ENCODE measurements at regions not wholly inside any gene's neighbourhood (a gene's known extent, or its start where the extent isn't known, plus 50 kb on each side); places are given as distances from the start of the nearest gene placed in this dataset.

DNA sequence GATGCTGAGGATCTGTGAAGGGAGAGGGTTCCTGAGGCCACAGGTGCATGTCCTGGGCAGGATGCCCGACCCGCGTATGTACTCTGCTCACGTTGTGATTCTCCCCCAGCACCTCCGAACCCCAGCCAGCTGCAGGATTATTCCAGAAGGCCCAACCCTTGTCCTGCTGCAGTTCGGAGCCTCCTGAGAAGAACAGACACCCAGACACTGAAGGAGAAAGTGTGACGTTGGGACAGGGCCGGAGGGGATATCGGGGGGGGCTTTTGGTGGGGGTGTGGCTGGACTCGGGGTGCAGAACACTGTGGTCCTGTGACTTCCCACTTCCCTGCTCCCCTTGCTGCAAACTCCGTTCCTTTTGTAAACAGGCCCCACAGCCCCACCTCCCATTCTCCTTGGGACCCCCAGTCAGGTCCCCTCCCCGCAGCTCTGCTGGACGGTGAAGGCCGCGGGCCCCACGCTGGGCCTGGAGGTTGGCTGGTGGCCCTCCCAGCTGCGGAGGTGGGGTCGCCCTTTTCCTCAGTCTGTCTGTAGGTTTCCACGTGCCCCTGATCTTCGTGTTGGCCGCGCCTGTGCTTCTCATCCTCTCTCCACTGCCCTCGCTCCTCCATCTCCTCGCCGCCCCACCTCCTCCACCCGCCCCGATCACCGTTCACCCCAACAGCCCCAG lies 83.0 kb upstream of the ADRA2C start:
- TF ChIP-seq, protein P1, sequence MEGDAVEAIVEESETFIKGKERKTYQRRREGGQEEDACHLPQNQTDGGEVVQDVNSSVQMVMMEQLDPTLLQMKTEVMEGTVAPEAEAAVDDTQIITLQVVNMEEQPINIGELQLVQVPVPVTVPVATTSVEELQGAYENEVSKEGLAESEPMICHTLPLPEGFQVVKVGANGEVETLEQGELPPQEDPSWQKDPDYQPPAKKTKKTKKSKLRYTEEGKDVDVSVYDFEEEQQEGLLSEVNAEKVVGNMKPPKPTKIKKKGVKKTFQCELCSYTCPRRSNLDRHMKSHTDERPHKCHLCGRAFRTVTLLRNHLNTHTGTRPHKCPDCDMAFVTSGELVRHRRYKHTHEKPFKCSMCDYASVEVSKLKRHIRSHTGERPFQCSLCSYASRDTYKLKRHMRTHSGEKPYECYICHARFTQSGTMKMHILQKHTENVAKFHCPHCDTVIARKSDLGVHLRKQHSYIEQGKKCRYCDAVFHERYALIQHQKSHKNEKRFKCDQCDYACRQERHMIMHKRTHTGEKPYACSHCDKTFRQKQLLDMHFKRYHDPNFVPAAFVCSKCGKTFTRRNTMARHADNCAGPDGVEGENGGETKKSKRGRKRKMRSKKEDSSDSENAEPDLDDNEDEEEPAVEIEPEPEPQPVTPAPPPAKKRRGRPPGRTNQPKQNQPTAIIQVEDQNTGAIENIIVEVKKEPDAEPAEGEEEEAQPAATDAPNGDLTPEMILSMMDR (conservative IDR thresholded peaks at IDR 0.05; ENCODE audit: low read length): no peak
- DNase-seq (ENCODE audit: low read depth): no peak
- H3K4me3 ChIP-seq (ENCODE audit: low read length): no peak overlapping the region

DNA sequence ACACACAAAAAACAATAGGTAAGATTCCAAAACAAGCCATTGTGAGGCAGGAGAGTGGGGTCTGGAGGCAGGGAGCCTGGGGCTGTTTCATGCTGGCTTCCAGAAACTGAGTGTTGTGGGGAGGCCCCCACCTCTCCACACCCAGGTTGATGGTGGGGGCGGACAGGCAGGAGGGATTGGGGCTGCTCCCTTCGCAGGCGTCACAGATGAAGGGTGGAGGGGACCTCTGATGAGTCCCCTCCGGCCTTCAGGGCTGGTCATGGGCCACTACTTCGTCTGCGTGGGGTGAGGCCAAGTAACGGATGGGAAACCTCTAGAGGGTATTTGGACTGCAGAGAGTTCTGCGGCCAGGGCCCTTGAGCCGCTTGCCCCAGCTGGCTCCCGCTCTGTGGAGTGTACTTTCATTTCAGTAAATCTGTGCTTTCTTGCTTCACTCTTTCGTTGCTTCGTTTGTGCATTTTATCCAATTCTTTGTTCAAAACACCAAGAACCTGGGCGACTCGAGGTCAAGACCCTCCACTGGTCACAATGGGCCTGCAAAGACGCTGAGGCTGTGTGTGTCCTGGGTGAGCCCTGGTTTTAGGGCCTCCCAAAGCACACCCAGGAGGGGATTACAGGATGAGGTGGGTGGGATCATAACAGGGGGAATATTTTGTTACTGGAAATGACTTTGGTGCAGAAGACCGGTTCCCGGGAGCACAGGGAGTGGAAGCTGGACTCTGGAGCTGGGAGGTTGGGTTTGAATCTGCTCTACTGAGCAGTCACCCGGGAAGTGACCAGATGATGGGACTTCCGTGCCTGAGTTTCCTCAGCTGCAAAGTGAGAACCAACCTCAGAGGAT lies 83.7 kb upstream of the ADRA2C start:
- DNase-seq (ENCODE audit: low read depth): no peak
- H3K4me3 ChIP-seq (ENCODE audit: low read length): no peak overlapping the region
- TF ChIP-seq, protein P1 (conservative IDR thresholded peaks at IDR 0.05; ENCODE audit: low read length): no peak

DNA sequence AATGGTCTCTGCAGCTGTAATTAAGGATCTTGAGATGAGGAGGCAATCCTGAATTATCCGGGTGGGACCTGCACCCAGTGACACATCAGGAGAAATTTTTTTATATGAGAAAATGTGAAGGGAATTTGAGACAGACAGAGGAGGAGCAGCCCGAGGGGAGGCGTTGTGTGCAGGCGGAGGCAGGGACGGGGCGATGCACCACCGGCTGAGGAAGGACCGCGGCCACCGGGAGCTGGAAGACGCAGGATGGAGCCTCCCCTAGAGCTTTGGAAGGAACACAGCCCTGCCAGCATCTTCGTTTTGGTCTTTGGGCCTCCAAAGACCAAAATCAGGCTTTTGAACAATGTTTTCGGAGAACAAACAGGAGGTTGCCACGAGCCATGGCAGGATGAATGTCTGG lies 85.0 kb upstream of the ADRA2C start:
- TF ChIP-seq, protein P1 (conservative IDR thresholded peaks at IDR 0.05; ENCODE audit: low read length): no peak
- no peak for DNase-seq (ENCODE audit: low read depth)
- no peak overlapping the region for H3K4me3 ChIP-seq (ENCODE audit: low read length)

DNA sequence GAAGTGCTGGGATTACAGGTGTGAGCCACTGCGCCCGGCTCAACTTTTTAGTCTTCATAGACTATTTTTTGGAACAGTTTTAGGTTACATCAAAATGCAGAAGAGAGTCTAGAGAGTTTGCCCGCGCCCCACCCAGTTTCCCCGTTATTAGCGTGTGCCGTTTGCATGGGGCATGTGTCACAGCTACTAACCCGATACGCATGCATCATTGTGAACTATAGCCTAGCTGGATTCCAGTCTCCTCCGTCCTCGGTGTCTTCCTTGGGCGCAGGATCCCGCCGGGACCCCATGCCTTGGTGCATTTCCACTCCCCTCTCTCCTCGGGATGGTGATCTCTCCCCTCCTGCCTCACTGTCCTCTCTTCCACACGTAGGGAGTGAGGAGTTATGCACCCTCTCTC lies 85.5 kb upstream of the ADRA2C start:
- TF ChIP-seq, protein P1 (conservative IDR thresholded peaks at IDR 0.05; ENCODE audit: low read length): no peak
- no peak overlapping the region for H3K4me3 ChIP-seq (ENCODE audit: low read length)
- DNase-seq (ENCODE audit: low read depth): no peak

DNA sequence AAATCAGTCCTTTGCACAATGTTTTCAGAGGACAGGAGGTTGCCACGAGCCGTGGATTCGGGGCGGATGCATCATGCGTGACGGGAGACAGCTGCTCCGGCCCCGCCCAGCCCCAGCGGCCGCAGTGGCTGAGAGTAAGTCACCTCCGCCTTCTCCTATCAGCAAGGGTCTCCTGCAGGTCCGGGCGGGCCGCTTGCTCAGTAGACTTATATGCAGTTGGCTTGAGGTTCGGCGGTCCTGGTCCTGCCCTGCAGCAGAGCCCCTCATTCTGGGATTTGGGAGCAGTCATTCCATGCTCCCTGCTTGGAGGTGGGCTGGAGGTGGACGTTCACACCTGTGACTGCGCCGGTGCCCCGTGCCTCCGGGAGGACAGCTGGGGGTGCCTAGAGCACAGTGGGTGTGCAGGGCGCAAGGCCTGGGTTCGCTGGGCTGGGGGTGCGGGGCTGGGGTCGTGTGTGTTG lies 86.3 kb upstream of the ADRA2C start:
- DNase-seq (ENCODE audit: low read depth): no peak
- H3K4me3 ChIP-seq (ENCODE audit: low read length): no peak overlapping the region
- TF ChIP-seq, protein P1 (conservative IDR thresholded peaks at IDR 0.05; ENCODE audit: low read length): no peak

DNA sequence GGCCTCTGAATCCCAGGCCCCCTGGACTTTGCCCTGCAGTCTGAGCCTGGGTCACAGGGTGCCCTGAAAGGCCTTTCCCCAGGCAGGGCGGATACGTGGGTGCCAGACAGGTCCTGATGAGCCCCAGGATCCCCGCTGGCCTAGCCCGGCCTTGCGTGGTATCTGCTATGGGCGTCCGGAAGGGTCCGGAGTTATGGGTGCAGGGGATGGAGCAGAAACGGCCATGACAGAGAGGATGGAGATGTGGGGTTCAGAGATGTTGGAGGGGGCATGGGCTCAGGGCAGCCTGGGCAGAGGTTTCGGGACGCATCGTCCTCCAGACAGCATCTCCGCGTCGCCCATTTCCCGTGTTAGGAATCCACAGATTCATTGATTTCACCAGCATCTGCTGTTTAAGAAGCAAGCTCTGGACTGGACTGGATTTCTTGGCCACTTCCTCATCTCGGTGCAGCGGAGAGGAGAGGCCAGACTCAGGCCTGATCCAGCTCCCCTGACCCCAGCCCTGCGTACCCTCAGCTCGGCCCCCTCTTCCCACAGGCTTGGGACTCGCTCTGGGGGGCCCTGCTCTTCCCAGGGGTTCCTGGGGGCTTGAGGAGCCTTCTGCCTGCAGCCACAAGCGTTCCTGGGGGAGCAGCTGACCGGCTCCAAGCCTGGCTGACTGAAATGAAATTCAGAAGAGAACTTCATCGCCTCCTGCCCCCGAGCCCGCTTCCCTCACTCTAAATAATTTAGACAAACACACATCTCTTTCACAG lies 86.9 kb upstream of the ADRA2C start:
- TF ChIP-seq, protein P1 (conservative IDR thresholded peaks at IDR 0.05; ENCODE audit: low read length): no peak
- no peak for DNase-seq (ENCODE audit: low read depth)
- no peak overlapping the region for H3K4me3 ChIP-seq (ENCODE audit: low read length)
